HL-60 (cell line): ENCODE measurements at regions not wholly inside any gene's neighbourhood (a gene's known extent, or its start where the extent isn't known, plus 50 kb on each side); places are given as distances from the start of the nearest gene placed in this dataset.

Experiments
- GABPA ChIP-seq: IDR thresholded peaks from 2 replicates; pipeline ENCODE4 v1.6.1; 2012; ENCODE audit warnings: low read depth
- POLR2AphosphoS5 ChIP-seq: IDR thresholded peaks from 2 replicates; pipeline ENCODE4 v1.6.1; 2012; ENCODE audit warnings: low read depth
- SPI1 ChIP-seq: IDR thresholded peaks from 2 replicates; pipeline ENCODE4 v1.6.1; 2012; ENCODE audit warnings: low read depth, mild to moderate bottlenecking, borderline replicate concordance
- TF ChIP-seq, protein P1 (sequence below): IDR thresholded peaks from one replicate; pipeline ENCODE4 v1.5.1; 2011; ENCODE audit warnings: low read length, control low read depth, inconsistent platforms; ENCODE audit not compliant: insufficient read depth
- TF ChIP-seq, protein P2 (sequence below): IDR thresholded peaks from 2 replicates; pipeline ENCODE4 v1.6.1; 2012; ENCODE audit warnings: low read depth; ENCODE audit not compliant: insufficient replicate concordance

DNA sequence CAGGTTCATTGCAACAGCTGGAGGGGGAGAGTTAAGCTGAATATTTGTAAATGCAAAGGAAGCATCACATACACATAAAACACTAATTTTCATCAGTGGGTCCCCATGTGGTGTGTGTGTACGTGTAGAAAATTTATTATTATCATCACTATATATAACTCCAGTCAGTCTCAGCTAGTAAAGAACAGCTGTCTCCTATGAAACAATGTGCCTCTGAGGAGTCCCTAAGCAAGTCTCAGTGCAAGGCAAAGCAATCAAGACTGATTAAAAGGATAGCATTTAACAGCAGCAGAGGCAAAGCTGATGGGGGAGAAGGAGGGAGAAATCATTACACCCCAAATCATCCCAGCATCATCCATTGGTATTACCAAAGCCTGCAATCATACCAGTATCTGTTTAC lies 104.2 kb upstream of the MARCHF11 start:
- TF ChIP-seq, protein P1, sequence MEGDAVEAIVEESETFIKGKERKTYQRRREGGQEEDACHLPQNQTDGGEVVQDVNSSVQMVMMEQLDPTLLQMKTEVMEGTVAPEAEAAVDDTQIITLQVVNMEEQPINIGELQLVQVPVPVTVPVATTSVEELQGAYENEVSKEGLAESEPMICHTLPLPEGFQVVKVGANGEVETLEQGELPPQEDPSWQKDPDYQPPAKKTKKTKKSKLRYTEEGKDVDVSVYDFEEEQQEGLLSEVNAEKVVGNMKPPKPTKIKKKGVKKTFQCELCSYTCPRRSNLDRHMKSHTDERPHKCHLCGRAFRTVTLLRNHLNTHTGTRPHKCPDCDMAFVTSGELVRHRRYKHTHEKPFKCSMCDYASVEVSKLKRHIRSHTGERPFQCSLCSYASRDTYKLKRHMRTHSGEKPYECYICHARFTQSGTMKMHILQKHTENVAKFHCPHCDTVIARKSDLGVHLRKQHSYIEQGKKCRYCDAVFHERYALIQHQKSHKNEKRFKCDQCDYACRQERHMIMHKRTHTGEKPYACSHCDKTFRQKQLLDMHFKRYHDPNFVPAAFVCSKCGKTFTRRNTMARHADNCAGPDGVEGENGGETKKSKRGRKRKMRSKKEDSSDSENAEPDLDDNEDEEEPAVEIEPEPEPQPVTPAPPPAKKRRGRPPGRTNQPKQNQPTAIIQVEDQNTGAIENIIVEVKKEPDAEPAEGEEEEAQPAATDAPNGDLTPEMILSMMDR: no peak
- no peak for TF ChIP-seq POLR2AphosphoS5
- TF ChIP-seq, protein P2, sequence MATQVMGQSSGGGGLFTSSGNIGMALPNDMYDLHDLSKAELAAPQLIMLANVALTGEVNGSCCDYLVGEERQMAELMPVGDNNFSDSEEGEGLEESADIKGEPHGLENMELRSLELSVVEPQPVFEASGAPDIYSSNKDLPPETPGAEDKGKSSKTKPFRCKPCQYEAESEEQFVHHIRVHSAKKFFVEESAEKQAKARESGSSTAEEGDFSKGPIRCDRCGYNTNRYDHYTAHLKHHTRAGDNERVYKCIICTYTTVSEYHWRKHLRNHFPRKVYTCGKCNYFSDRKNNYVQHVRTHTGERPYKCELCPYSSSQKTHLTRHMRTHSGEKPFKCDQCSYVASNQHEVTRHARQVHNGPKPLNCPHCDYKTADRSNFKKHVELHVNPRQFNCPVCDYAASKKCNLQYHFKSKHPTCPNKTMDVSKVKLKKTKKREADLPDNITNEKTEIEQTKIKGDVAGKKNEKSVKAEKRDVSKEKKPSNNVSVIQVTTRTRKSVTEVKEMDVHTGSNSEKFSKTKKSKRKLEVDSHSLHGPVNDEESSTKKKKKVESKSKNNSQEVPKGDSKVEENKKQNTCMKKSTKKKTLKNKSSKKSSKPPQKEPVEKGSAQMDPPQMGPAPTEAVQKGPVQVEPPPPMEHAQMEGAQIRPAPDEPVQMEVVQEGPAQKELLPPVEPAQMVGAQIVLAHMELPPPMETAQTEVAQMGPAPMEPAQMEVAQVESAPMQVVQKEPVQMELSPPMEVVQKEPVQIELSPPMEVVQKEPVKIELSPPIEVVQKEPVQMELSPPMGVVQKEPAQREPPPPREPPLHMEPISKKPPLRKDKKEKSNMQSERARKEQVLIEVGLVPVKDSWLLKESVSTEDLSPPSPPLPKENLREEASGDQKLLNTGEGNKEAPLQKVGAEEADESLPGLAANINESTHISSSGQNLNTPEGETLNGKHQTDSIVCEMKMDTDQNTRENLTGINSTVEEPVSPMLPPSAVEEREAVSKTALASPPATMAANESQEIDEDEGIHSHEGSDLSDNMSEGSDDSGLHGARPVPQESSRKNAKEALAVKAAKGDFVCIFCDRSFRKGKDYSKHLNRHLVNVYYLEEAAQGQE: no peak
- no peak for TF ChIP-seq GABPA
- TF ChIP-seq SPI1: no peak
